ENCODE measurements at regions not wholly inside any gene's neighbourhood (a gene's known extent, or its start where the extent isn't known, plus 50 kb on each side); places are given as distances from the start of the nearest gene placed in this dataset.

GRCh38 chr2:196403471-196403870 lies 232.1 kb upstream of the STK17B start:
- DNase-seq = no peak

- DNase-seq = no peak
These were observed 232.9 kb upstream of the STK17B start for GRCh38 chr2:196404276-196404675.

- DNase-seq = no peak
These were observed 231.7 kb upstream of the CCDC150 start for GRCh38 chr2:196407675-196408264.

GRCh38 chr2:196409376-196409775 lies 230.1 kb upstream of the CCDC150 start:
- no peak for DNase-seq

- no peak for DNase-seq
These were observed 229.5 kb upstream of the CCDC150 start for GRCh38 chr2:196410008-196410407.

GRCh38 chr2:196413821-196414274 lies 225.7 kb upstream of the CCDC150 start:
- DNase-seq = no peak

GRCh38 chr2:196415384-196415783 lies 224.1 kb upstream of the CCDC150 start:
- no peak for DNase-seq

GRCh38 chr2:196420143-196420542 lies 219.4 kb upstream of the CCDC150 start:
- no peak for DNase-seq

- no peak for DNase-seq
These were observed 217.6 kb upstream of the CCDC150 start for GRCh38 chr2:196421880-196422279.

GRCh38 chr2:196422361-196422760 lies 217.2 kb upstream of the CCDC150 start:
- no peak for DNase-seq

GRCh38 chr2:196426122-196426521 lies 213.4 kb upstream of the CCDC150 start:
- no peak for DNase-seq

GRCh38 chr2:196427986-196428634 lies 211.4 kb upstream of the CCDC150 start:
- DNase-seq = no peak

GRCh38 chr2:196431076-196431475 lies 208.4 kb upstream of the CCDC150 start:
- no peak for DNase-seq

- DNase-seq = no peak
These were observed 207.6 kb upstream of the CCDC150 start for GRCh38 chr2:196431957-196432356.

GRCh38 chr2:196433116-196433515 lies 206.4 kb upstream of the CCDC150 start:
- DNase-seq = no peak

GRCh38 chr2:196434217-196434616 lies 205.3 kb upstream of the CCDC150 start:
- no peak for DNase-seq

- DNase-seq = no peak
These were observed 204.3 kb upstream of the CCDC150 start for GRCh38 chr2:196435189-196435588.

GRCh38 chr2:196437626-196438025 lies 201.9 kb upstream of the CCDC150 start:
- no peak for DNase-seq

- no peak for DNase-seq
These were observed 199.8 kb upstream of the CCDC150 start for GRCh38 chr2:196439760-196440159.

- DNase-seq = no peak
These were observed 199.1 kb upstream of the CCDC150 start for GRCh38 chr2:196440413-196440812.

GRCh38 chr2:196441527-196441926 lies 198.0 kb upstream of the CCDC150 start:
- DNase-seq = no peak

- no peak for DNase-seq
These were observed 197.3 kb upstream of the CCDC150 start for GRCh38 chr2:196442211-196442610.

GRCh38 chr2:196444442-196444841 lies 195.1 kb upstream of the CCDC150 start:
- no peak for DNase-seq

- DNase-seq = no peak
These were observed 193.5 kb upstream of the CCDC150 start for GRCh38 chr2:196445991-196446390.
